HG02885 (cell line): ENCODE measurements at regions not wholly inside any gene's neighbourhood (a gene's known extent, or its start where the extent isn't known, plus 50 kb on each side); places are given as distances from the start of the nearest gene placed in this dataset.

ENCODE experiments used
- ATAC-seq: cut with Tn5 transposase; IDR thresholded peaks from one replicate; pipeline ENCODE4 v1.9.1; 2021; ENCODE audit warnings: mild to moderate bottlenecking; ENCODE audit not compliant: unreplicated experiment, poor library complexity

GRCh38 chr1:59132295-59132694, 164.6 kb upstream of the FGGY start:
- ATAC-seq: no peak

- ATAC-seq: no peak
These were observed 162.9 kb upstream of the FGGY start for GRCh38 chr1:59133997-59134396.

- no peak for ATAC-seq
These were observed 161.1 kb upstream of the FGGY start for GRCh38 chr1:59135761-59136255.

GRCh38 chr1:59136541-59137275, 160.2 kb upstream of the FGGY start:
- no peak for ATAC-seq

GRCh38 chr1:59137276-59137615, 159.6 kb upstream of the FGGY start:
- ATAC-seq: no peak

- ATAC-seq: no peak
These were observed 158.9 kb upstream of the FGGY start for GRCh38 chr1:59137968-59138367.

GRCh38 chr1:59138402-59138801, 158.5 kb upstream of the FGGY start:
- no peak for ATAC-seq

- ATAC-seq: no peak
These were observed 157.5 kb upstream of the FGGY start for GRCh38 chr1:59139396-59139795.

GRCh38 chr1:59141267-59141863, 155.5 kb upstream of the FGGY start:
- ATAC-seq: no peak

- ATAC-seq: no peak
These were observed 154.4 kb upstream of the FGGY start for GRCh38 chr1:59142311-59143132.

- no peak for ATAC-seq
These were observed 153.8 kb upstream of the FGGY start for GRCh38 chr1:59143133-59143487.

GRCh38 chr1:59143811-59144210, 153.1 kb upstream of the FGGY start:
- ATAC-seq: no peak

- ATAC-seq: no peak
These were observed 151.9 kb upstream of the FGGY start for GRCh38 chr1:59144959-59145358.

- no peak for ATAC-seq
These were observed 150.8 kb upstream of the FGGY start for GRCh38 chr1:59146056-59146455.

GRCh38 chr1:59146651-59147358, 150.1 kb upstream of the FGGY start:
- peak; percentile 57 for ATAC-seq

- no peak for ATAC-seq
These were observed 147.5 kb upstream of the FGGY start for GRCh38 chr1:59149435-59149834.

- ATAC-seq: peak; percentile 62
These were observed 146.1 kb upstream of the FGGY start for GRCh38 chr1:59150577-59151386.

GRCh38 chr1:59151387-59151761, 145.5 kb upstream of the FGGY start:
- no peak for ATAC-seq

GRCh38 chr1:59151860-59152259, 145.0 kb upstream of the FGGY start:
- no peak for ATAC-seq

GRCh38 chr1:59152511-59152910, 144.4 kb upstream of the FGGY start:
- ATAC-seq: no peak
